ENCODE measurements at regions not wholly inside any gene's neighbourhood (a gene's known extent, or its start where the extent isn't known, plus 50 kb on each side); places are given as distances from the start of the nearest gene placed in this dataset.
"Not testable (repeated sequence)": the region's sequence is repeated elsewhere in the genome, so short reads cannot be mapped to it uniquely, and the experiment has no call there.

DNA sequence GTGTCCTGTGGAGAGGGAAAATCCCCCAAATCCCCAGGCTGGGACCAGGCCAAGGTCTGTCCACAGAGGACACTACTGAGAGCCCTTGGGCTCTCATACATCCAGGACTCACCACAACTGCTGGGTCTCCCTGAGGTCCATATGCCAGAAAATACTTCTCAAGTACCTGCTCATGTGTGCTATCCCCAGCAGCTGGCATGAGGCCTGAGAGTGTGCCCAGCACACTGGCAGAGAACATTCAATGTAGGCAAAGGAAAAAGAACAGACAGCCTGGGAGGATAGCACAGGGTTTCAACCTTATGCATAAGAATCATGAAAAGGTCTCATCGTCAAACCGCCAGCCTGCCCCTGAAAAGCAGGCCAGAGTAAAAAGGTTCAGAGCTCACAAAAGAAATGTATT, 154.1 kb upstream of the TAS2R1 start:
- DNase-seq, result no peak

DNA sequence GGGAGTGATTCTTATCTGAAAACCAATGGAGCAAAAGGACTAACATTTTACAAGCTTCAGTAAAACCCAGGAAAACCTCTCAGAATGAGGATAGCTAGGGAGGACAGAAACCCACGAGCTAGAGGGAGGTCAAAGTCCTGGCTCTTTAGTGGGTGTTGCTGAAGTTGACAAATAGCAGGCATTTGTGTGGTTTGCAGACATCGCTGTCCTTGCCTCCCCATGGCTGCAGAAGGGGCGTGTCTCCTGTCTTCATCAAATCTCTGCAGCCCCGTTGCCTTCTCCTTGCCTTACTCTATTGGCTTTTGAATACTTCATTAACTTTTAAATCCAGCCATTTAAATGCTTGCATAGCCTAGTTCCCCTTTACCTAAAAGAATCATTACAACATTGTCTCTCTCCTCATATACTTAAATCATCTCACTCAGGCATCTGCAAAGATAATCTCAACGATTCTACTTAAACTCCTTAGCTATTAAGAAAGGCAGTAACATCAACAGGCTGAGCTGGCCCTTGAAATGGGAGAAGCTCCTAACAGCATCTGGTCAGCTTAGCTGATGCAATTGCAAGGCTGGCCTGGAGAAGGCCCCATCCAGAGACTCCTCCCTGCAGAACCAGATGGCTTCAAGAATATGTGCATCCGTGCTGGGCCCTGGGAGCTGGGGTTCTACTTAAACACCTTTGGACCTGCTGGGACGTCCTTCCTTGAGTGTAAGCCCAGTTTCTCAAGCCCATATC, 152.8 kb upstream of the TAS2R1 start:
- DNase-seq, result peak; percentile 50

DNA sequence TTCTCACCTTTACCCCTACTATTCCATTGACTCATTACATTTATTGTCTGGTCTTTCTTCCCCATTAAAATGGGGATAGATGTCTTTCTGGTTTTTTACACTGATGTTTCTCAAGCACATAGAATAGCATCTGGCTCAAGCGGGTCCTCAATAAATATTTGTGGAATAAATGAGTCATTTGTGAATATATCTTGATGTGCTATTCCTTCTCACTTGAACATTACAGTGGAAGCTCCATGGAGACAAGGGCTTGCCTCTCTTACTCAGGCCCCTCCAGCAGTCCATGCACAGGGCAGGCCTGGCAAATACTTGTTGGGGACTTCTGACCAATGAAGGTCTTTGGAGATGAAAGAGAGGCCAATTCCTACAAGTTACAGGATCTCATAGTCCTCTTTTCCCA, 151.7 kb upstream of the TAS2R1 start:
- no peak for DNase-seq

- DNase-seq, result no peak
These were observed 151.1 kb upstream of the TAS2R1 start for GRCh38 chr5:9781275-9781674.

GRCh38 chr5:9780501-9780900, 150.3 kb upstream of the TAS2R1 start:
- no peak for DNase-seq

DNA sequence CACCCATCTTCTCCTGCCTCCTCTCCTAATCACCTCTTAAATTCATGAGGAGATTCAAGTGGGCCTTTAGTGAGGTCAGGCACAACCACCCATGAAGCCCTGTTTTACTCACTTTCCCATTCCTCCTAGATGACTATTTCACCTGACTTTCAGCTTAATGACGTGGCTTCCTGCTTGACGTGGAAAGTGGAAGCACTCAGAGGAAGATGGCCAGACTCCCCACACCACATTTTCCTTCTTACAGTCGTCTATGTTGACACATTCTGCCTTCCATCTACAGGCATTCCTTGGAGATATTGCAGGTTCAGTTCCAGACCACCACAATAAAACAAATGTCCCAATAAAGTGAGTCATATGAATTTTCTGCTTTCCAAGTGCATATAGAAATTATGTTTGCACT, 146.4 kb upstream of the TAS2R1 start:
- DNase-seq, result no peak

GRCh38 chr5:9775339-9775738, 145.2 kb upstream of the TAS2R1 start:
- no peak for DNase-seq

GRCh38 chr5:9774472-9775079, 144.4 kb upstream of the TAS2R1 start:
- no peak for DNase-seq

DNA sequence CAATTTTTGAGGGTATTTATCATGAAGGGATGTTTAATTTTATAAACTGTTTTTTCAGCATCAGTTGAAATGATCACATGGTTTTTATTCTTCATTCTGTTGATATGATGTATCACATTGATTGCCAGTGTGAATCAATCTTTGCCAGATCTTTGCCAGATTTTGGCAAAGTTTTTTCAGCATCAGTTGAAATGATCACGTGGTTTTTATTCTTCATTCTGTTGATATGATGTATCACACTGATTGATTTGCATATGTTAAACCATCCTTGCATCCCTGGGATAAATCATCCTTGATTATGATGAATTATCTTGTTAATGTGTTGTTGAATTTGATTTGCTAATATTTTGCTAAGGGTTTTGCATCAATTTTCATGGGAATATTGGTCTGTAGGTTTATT, 140.9 kb upstream of the TAS2R1 start:
- no peak for DNase-seq

DNA sequence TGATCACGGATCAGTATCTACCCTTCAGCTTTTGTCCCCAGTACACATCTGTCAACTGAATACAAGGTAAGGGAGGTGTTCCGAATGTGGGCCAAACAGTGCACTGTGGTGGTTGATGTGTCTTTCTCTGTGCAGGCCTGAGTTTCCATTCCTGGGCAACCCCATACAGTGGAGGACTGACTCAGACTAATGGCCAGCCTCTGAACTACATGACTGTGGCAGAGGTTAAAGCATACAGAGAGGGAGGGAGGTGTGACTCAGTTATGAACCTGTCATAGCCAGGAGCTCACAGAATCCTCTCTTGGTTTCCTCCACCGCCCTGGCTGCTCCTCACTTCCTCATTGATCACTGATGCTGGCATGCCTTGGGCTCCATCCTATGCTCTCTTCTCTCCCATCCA, 136.4 kb upstream of the TAS2R1 start:
- no peak for DNase-seq

- no peak for DNase-seq
These were observed 135.4 kb upstream of the TAS2R1 start for GRCh38 chr5:9765419-9766140.

DNA sequence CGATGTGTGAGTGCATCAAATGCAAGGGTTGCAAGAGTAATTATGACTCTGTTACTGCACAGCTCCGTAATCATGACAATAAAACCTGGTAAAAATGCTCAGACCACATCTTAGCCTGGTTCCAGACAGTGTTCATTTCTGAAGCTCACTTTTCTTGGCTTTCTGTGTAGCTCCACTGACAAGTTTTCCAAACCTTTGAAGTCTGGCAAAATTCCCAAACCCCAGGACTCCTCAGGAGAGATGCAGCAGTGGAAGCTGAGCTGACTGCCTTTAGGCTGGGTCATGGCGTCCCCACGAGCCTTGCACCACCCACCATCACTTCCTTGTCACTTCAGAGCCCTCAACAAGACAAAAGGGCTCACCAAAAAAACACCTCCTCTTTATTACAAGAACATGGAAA, 131.6 kb upstream of the TAS2R1 start:
- no peak for DNase-seq

DNA sequence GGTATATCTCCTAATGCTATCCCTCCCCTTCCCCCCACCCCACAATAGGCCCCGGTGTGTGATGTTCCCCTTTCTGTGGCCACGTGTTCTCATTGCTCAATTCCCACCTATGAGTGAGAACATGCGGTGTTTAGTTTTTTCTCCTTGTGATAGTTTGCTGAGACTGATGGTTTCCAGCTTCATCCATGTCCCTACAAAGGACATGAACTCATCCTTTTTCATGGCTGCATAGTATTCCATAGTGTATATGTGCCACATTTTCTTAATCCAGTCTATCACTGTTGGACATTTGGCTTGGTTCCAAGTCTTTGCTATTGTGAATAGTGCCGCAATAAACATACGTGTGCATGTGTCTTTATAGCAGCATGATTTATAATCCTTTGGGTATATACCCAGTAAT, 122.5 kb upstream of the TAS2R1 start:
- DNase-seq, result not testable (repeated sequence)

DNA sequence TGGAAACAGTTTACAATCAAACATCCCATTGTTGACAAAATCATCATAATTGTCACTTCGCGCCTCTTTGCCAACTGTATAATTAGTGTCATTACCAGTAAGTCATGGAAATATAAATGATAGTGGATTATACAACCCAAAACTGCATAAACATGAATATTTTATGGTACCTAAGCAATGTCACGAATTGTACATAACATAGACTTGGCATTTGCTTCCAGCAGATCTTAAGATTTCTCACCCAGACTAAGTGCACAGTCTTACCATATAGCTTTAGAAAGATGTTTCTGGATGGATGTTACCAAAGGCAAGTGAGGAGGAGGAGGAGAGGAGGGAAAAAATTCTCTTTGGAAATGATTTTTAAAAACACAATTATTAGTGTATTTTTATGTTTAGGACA, 113.4 kb upstream of the TAS2R1 start:
- no peak for DNase-seq

DNA sequence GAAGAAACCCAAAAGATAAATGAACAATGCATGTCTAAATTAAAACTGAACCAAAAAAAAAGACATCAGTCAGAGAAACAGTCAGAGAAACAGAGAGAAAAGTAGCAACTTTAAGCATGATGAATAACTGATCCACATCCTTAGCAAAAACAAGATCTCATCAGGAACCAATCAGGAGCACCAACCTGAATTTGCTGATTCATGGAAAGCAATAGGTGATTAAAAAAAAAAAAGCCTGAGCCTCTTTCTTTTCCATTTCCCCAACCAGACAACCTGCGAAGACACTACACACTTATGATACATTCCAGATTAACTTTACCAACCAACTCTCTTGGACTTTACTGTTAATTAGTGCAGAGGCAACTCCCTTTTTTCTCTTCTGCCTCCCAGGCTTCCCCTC, 112.7 kb upstream of the TAS2R1 start:
- DNase-seq, result no peak

GRCh38 chr5:9739135-9739534, 109.0 kb upstream of the TAS2R1 start:
- DNase-seq, result no peak

DNA sequence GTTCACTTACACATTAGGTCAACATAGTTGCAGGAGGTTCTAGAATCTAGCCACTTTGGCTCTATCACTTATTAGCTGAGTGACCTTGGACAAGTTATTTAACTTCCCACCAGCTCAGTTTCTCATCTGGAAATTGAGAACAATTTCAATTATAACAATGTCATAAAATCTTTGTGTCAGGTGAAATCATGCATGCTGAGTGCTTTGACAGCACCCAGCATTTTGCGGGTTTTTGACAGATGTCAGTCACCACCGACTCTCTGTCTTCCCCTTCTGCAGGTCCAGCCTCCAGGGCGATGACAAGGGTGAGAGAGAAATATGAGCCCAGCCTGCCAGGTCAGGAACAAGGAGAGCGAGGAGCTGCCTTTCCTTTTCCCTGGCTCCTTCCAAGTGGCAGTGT, 107.1 kb upstream of the TAS2R1 start:
- DNase-seq, result no peak

DNA sequence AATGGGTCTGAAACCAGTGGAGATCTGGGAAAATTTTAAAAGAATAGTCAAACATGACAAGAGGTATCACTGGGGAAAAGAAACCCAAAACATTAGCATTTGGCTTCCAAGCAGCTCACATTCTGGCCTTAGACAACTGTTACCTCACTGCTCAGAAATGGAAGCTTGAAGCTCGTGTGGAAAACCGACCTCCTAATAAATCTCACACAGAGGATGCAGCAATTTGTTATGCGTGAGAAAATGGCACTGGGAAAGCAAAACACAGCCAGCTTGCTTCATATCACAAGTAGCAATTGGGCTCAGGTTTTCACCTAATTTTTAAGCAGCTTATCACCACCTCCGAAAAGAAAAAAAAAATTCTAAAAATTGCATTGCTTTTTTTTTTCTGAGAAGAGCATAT, 103.3 kb upstream of the TAS2R1 start:
- no peak for DNase-seq

DNA sequence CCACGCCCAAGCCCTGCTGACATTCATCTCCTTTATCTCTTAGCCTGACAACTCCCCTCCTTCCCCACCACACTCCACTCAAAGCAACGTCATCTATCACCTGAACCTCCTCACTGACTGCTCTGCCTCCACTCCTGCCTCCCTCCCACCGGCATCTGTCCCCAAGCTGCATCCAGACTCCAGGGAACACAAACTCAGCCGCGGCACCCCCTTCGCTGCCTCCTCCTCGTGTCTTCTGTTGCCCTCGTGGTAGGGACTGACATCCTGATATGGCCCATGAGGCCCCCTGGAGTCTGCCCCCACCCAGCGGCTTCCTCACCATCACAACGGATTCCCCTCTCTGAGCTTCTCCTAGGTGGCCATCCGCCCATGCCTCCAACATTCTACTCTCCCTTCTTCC, 101.0 kb upstream of the TAS2R1 start:
- no peak for DNase-seq

DNA sequence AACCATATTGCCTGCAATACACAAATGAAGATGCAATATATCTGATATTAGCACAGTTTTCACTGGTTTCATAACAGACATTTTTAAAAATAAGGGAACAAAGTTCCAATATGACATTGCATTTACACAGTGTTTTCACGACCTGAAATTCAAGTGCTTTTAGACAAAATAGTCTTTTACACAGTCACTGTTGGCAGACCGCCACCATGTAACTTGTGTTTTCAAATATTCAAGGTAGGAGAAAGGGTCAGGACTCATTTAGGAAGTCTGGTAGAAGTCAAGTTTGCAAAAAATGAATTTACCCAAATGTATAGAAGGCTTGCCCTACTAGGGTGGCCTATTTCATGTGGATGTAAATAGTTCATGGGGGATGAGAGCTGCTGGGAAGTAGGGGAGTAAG, 98.1 kb upstream of the TAS2R1 start:
- no peak for DNase-seq

- DNase-seq, result no peak
These were observed 96.8 kb upstream of the TAS2R1 start for GRCh38 chr5:9726931-9727330.

GRCh38 chr5:9725265-9725664, 95.1 kb upstream of the TAS2R1 start:
- DNase-seq, result not testable (repeated sequence)

DNA sequence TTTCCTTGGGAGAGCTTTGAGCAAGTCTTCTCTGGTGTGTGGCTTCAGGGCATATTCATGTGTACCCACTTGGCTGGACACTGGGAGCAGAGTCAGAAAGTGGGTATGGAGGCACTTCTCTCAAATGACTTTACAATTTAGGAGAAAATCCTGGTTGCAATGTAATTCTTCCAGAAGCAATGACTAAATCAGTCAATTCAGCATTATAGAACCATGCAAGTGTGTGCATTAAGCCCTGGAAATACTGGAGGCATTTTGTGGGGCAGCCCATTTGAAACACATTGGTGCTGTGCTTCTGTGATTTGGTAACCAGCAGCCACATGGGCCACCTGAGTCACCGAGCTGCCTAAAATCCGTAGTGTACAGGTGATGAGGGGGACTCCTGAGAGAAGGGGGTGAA, 94.6 kb upstream of the TAS2R1 start:
- no peak for DNase-seq

DNA sequence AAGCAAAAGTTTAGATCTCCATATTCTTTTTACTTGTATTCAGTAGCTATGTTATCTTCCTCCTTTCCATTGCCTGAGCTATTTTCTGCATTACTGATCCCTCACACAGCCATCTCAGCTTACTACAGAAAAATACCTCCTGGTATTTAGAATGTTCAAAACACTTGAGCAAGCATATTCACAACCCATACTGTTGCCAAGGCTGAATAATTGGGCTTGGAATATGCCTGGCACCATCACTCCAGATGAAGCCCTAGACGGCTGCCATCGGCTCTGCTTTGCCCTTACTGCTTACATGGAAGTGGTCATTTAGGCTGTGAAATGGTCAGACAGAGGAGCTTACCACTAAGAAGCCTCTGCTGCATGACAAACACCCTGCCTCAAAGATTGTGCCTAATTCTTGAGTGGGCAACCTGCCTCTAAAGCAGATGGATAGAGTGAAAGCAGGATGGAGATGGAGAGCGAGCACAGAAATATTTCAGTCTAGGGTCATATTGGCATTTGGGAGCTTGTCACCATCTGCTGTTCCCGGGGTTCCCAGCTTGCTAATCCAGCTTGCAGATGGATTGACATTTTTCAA, 92.5 kb upstream of the TAS2R1 start:
- no peak for DNase-seq
